NCI-H526 treated with DMSO at 0.1 percent for 48 hours (cell line): ENCODE measurements at regions not wholly inside any gene's neighbourhood (a gene's known extent, or its start where the extent isn't known, plus 50 kb on each side); places are given as distances from the start of the nearest gene placed in this dataset.

Experiments
- DNase-seq: peaks from one replicate; lab custom pipeline; 2025; lab: John Stamatoyannopoulos, UW

DNA sequence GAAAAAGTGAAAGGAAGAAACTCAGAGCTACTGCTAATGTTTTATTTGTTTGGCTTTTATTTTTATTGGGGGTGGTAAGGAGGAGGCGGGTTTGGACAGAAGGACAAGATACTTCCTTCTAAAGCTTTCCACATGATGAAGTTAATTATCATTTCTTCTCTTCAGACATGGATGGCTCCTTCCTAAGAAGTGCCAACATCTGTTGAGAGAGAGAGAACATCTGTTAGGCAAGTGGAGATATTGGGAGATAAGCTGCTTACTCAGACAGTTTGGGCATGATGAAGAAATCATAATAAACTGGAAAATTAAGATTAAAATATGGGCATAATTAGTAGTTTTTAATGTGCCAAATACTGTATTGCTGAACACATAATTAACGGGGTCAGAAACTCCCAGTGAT is 535.7 kb upstream of the INTU start:
- DNase-seq, result no peak

DNA sequence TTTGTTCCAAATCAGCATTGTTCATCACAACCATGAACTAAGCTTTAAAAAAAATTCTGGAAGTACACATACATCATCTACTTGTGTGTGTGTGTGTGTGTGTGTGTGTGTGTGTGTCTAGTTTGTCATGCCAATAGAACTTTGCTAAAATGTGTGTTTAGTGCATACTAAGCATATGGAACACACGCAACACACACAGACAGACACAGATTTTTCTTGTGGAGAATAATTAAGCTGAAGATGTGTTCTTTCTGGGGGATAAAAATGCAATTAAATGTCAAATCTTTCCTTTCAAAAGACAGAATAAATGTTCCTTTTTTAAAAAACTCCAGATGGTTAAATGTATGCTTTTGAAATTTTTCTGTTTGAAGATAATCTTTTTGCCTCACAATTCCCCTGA is 530.4 kb upstream of the INTU start:
- no peak for DNase-seq

DNA sequence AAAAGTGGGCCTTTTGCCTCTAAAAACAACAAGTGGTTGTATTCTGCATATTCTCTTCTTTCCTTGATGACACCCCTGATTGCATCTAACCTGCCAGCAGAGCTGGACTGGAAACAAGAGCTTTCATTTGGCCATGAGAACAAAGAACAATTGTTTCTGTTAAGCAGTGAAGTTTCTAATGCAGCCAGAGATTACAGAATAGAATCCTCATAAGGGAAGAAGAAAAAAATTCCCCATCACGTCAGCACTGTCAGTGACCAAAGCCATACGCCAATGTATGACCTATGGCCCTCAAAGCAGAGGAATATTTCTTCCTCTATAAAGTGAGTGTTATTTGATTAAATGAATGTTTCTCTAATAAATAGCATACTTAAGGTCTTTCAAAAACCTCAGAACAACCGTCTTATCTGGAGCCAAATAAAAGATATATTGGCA is 529.1 kb upstream of the INTU start:
- no peak for DNase-seq

DNA sequence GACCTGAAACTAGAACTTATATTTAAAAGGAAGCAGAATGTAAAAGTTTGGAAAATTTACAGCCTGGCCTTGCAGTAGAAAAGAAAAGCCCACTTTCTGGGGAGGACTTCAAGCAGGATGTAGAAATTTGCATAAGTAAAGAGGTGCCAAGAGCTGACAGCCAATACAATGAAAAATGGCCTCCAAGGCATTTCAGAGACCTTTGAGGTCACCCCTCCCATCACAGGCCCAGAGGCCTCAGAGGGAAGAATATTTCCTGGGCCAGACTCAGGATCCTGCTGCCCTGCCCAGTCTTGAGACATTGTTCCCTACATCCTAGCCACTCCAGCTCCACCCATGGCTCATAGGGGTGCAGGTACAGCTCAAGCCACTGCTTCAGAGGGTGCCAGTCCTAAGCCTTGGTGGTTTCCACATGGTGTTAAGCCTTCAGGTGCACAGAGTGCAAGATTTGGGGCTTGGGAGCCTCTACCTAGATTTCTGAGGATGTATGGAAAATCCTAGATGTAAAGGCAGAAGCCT is 518.9 kb upstream of the INTU start:
- no peak for DNase-seq

DNA sequence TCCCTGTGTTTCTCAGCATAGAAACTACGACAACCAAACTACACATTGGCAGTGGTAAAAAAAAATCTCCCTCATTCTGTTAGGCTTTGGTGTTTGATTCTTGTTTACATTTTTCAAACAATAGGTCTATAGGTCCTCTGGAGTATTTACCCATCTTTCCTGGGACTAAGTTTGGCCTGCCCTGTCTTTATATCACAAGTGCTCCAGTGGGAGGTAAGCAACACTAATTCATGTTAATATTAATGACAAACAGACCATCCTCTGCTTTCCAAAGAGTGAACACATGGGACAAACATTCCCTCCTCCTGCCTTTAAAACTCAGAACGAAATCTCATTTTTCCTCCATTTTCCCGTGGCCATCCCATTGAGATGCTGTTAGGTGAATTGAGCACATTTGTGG is 514.1 kb upstream of the INTU start:
- DNase-seq, result no peak

DNA sequence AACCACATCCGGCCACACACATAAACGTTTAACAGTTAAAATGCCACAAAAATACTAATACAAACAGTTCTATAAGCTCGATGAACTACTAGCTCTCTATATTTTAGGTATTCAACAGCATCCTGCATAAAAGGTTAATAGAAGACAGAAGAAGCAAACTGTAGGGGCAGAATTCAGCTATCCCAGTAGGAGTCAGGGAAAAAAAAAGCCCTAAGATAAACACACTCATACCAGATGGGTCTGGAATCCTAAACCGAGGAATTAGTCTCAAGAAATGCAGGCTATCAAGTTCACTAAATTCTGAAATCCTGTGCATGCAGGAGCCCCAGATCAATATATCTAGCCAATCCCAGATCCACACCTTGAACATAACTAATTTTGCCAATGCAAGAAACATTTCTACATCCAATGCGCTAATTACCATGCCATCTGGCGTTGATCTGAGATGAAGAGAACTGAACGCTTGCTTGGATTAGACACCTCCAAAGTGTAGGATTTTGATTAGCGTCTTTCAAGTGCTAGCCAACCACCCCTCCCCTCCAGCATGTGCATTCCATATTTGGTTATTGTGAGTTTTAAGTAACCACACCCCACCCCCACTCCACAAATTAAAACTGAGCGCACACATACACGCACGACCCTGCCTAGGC is 512.2 kb upstream of the INTU start:
- no peak for DNase-seq

DNA sequence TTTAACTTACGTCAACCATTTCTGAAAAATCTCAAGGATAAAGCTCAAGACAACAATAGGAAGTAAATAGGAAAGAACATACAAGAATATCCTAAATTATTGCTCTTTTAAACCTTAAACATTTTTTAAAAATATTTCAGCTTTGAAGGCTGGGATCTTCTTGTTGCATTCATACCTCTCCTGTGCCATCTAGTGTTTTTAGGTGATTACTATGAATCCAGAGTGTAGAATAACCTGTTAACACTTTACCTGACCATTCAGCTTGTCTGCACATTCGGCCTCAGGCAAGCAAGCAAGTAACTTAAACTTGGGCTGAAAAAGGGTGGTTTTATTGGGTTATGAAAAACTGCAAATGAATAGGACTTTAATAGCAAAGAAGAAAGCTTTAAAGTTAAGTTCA is 507.8 kb upstream of the INTU start:
- no peak for DNase-seq

DNA sequence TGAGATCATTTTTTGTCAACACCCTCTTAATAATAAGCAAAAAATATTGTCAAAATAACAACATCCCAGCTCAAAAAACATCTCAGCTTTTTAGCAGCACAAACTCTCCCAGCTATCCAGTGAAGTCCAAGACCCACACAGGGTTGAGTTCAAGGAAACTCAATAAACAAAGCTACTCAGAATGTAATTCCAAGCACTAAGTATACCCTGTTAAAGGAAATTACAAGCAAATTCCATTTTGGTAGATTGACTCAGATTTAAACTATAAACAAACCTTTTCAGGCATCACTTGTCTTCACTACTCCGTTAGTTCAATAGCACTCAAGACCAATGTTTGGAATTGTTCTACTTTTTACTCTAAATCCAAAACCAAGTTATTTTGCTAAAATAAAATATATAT is 506.0 kb upstream of the INTU start:
- no peak for DNase-seq

DNA sequence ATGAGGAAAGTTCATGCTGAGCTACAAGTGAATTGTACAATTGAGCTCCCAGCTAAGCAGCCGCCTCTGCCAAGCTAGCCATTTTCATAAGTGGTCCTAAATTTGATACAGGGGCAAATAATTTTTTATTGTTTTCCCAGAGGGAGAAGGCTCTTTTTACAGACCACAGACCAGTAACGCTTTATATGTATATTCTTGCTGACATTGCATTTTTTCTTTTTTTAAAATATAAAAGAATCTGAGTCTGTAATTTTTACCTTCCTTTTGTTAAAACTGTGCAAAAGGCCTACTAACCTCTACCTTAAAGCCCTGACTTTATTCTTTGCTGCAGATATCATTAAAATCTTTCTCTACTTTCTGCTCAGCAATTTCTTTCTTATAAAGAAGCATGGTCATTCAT is 501.2 kb upstream of the INTU start:
- DNase-seq, result no peak

DNA sequence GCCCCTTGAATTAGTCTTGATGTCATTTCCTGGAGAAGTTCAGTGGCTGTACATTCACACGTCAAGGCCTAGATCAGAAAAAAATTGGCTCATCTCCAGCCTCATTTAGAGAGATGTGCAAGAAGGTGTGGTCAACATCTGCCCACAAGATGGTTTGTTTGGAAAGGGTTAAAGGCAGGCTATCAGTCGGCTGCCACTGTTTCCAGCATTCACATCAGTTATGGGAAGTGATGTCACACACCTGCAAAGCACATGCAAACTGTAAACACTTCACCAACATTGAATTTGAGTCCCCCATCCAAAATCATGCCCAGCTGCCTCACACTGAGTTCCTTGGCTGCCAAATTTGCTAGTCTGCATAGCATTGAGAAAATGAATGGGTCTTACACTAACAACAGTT is 498.3 kb upstream of the INTU start:
- no peak for DNase-seq

DNA sequence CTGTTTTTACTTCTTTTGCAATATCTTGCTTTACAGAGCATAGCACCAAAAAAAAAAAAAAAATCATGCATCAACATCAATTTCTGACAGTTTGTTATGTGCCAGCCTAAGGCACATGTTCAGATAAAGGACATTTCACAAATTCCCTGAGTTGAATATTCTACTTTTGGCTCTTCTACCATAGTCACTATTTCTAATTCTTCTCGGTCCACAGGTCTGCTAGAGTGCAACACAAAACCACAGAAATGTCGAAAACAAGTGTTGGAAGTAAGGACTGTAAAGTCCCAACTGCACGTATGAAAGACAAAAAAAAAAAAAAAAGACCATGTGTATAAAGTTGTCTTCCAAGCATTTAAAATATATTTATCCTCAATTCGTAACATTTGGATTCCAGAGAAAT is 494.2 kb upstream of the INTU start:
- DNase-seq, result no peak

DNA sequence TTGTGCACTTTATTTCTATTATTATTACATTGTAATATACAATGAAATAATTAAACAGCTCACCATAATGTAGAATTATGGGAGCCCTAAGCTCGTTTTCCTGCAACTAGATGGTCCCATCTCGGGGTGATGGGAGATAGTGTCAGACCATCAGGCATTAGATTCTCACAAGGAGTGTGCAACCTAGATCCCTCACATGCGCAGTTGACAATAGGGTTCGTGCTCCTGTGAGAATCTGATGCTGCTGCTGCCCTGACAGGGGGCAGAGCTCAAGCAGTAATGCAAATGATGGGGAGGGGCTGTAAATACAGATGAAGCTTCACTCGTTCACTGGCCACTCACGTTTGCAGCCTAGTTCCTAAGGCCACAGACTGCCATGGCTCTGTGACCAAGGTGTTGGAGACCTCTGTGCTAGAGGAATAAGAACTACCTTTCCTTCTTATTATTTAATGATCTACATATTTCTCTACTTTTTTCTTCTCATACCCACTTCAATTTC is 492.9 kb upstream of the INTU start:
- DNase-seq, result no peak

DNA sequence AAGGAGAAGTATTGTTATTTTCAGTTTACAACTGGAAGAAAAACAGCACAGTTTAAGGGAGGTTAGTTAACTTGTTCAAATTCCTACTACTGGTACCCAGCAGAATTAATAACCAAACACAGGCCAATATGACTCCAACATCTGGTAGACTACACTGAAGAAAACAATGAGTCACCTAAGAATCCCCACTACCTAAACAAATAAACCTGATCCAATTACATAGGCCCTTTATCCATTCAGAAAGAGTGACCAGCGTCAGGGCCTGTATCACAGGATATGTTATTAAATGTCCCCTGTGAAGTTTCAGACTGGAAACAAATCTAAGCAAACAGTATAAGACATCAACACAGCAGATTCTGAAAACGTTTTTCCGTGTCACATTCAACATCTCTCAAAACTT is 492.5 kb upstream of the INTU start:
- DNase-seq, result no peak

DNA sequence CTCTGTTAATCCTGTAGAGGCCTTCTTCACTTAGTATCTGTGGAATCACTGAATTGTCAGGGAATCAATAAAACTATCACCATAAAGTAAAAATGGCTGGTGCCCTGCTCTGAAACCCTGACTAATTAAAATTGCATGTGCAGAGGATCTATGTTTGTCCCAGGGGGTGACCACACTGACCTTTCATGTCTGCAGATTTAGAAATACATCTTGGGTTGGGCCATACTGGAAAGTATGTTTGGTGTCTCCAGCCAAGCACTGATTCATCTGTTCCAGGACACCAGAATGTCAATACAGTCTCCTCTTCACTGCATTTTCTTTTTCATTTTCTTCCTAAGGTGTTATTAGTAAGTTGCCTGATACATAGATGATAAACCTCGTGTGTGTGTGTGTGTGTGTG is 490.9 kb upstream of the INTU start:
- no peak for DNase-seq

DNA sequence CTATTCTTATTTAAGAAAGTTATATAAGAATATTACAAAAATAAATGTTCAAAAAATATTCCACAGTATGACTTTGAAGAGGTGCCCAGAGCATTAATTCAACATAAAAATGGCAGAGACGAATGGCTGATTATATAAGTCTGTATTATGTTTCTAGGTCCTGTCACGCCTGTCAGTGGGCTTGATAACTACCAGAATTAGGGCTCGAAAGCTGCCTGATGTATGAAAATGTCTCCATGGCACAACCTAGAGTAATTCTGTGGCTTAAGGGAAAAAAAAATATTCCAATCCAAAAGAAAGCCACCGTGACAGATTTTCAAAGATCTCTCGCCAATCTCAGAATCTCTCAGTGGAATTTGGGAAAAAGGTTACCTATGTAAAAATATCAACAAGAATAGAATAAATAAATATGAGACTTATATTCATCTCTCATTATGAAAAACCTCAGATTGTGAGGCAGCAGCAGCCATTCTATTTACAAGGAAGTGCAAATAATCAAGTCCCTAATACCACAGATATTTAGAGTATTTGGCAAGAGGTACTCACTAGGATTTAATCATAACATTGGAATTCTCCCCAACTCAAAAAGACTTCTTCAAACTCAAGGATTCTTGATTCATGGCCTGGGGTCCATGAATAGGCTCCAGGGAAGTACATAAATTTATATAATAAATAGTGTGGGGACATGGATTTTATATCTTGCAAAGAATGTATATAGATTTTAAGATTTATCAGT is 489.1 kb upstream of the INTU start:
- DNase-seq, result no peak

DNA sequence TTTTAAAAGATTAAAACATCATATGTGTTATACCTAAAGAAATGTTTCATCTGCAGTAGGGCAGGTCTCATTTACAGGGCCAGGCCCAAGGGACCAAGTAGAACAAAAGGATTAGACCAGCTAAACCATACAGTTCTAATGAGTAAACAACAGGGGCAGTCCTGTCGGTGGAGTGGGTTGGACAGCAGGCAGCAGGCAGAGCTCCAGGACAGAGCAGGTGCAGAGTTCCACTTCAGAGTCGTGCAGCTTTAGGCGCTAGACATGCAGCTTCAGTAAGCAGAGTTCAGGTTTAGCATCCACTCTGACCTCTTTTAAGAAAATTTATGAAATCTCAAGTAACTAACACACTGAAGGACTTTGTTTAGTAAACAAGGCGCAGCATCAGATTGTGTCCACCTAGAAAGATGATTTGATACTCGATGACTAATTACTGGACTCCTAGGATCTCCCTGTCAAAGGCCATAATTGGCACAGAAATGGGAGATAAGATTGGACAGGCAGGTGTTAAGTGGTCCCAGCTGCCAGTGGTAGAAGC is 487.7 kb upstream of the INTU start:
- DNase-seq, result no peak

DNA sequence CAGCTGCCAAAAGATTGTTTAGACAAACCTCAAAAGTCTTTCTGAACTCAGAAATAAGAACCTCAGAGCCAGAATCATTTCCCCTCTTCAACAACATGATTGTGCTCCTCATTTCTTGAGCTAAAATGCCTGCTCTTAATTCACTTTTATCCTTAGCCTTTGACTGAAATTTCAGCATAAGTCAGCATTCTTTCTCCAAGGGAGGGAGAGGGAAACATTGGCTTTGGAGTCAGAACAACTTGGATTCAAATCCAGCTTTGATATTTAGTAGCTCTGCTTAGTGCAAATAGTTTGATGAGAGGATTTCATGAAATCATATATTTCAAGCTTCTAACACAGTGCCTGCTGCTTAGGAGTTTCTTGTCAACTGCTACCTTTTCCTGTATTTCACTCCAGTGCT is 484.6 kb upstream of the INTU start:
- no peak for DNase-seq

DNA sequence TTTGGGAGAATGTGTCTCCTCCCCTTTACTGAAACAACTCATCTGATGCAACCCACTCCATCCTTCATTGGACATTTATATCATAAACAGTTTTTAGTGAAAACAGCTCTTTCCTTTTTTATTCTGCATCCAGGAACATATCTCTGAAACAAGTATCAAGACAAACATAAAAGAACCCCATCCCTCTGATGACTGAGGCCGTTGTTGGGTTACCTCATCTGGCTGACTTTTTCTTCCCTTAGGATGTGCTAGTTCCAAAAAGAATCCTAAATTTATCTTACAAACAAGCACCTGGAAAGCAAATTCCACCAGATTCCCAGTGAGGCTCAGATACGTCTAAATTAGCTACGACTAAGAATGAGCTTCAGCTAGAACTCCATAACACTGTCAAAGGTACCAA is 483.7 kb upstream of the INTU start:
- no peak for DNase-seq

DNA sequence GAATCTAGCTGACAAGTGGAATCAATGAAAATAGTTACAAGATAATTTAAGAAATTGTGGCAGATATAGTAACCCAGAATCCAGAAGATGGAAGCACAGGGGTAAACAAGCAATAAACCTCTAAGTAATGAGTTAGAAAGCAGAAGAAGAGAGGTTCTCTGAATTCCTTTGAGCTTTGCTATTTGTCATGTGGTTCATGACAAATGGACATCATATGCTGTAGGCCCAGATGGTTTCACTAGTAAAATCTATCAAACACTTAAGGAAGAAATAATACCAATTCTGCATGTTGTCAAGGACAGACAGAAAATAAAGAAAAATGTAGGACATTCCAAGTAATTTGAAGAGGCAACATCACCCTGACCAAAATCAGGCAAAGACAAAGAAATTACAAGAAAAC is 480.8 kb upstream of the INTU start:
- no peak for DNase-seq

DNA sequence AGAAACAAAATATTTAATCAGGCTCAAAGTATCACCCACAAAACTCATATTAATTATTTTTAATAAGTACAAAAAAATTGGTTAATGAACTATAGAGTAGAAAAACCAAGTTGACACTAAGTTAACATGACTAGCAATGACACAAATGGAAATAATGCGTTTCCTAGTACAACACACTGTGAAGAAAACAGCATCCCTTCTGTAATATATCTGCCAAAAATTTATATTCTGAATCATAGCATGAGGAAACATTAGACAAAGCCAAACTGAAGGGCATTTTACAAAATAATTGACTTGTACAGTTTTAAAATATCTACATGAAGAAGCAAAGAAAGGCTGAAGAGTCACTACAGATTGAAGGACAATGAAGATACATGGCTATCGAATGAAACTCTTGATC is 477.6 kb upstream of the INTU start:
- no peak for DNase-seq

DNA sequence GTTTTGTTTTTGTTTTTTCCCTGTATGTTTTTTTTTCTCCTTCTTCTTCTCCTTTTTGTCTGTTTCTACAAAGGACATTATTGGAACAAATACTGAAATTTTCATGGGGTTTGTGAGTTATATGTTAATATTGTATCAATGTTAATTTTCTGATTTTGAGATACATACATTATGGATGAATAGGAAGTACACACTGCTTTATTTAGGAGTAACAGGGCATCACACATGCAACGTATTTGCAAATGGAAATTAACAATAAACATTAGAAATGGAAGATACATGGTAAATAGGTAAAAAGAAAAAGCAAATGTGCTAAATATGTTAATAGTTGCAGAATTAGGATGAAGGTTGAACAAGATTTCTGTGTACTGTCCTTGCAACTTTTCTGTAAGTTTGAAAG is 477.2 kb upstream of the INTU start:
- no peak for DNase-seq

DNA sequence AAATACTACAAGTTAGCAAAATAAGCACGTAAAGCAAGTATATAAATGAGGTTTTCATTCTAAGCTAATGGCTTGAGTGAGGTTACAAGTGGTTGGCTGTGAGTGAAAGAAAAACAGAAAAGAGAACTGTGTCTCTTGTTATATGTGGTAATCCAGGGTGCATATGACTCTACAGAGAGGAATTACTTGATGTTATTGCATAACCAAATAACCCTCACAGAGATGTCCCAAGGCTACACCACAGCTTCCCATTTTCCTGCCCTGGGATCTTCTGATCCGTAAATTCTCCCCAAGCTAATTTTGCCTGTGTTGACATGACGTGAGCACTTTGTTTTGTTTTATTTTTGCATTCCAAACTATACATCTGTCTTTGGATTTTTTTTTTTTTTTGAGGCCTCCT is 470.0 kb upstream of the INTU start:
- no peak for DNase-seq

DNA sequence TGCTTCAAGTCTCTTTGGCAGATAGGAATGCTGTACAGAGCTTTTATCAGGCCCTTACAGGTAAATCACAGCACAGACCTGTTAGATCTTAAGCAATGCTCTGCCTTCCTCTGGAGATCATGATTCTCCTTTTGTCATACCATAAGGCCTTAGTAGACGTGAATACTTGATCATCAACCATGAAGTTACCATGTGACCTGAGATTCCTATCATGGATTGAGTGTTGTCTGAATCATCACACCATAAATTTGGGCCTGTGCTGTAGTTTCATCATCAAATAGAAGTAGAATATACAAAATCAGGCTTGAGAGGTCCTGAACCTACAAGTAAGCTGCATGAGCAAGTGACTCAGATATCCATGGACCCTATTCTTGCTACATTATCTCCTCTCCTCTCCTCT is 466.8 kb upstream of the INTU start:
- no peak for DNase-seq
